BLaER1 (cell line): ENCODE measurements at regions not wholly inside any gene's neighbourhood (a gene's known extent, or its start where the extent isn't known, plus 50 kb on each side); places are given as distances from the start of the nearest gene placed in this dataset.

Experiments used
- H3K27ac ChIP-seq: shearing (Covaris generic); formaldehyde crosslinking; 2 replicates; pipeline ENCODE4 v1.8.1; 2022
- H3K27me3 ChIP-seq: shearing (Covaris generic); formaldehyde crosslinking; 2 replicates; pipeline ENCODE4 v1.8.1; 2022
- H3K36me3 ChIP-seq: shearing (Covaris generic); formaldehyde crosslinking; 2 replicates; pipeline ENCODE4 v1.8.1; 2022
- H3K4me1 ChIP-seq: shearing (Covaris generic); formaldehyde crosslinking; 2 replicates; pipeline ENCODE4 v1.8.1; 2022
- H3K4me2 ChIP-seq: shearing (Covaris generic); formaldehyde crosslinking; 2 replicates; pipeline ENCODE4 v1.8.1; 2022
- H3K4me3 ChIP-seq: shearing (Covaris generic); formaldehyde crosslinking; 2 replicates; pipeline ENCODE4 v1.8.1; 2022
- H3K9ac ChIP-seq: shearing (Covaris generic); formaldehyde crosslinking; 2 replicates; pipeline ENCODE4 v1.8.1; 2022
- H3K9me3 ChIP-seq: shearing (Covaris generic); formaldehyde crosslinking; 2 replicates; pipeline ENCODE4 v1.8.1; 2022
- H4K20me1 ChIP-seq: shearing (Covaris generic); formaldehyde crosslinking; 2 replicates; pipeline ENCODE4 v1.8.1; 2022
- Cebpa-rat ChIP-seq: shearing (Covaris generic); IDR thresholded peaks from 2 replicates; pipeline ENCODE4 v1.8.1; 2022

GRCh38 chr11:36933481-36933880 is 335.4 kb upstream of the RAG2 start:
- H3K4me1 ChIP-seq, result no peaks in the 10 kb centered on the region
- H3K27me3 ChIP-seq, result no peaks in the 10 kb centered on the region
- TF ChIP-seq Cebpa-rat, result no peak
- H3K9ac ChIP-seq, result no peak overlapping the region
- no peak overlapping the region for H3K4me3 ChIP-seq
- H3K9me3 ChIP-seq, result no peaks in the 10 kb centered on the region
- no peaks in the 10 kb centered on the region for H4K20me1 ChIP-seq
- H3K27ac ChIP-seq, result no peak overlapping the region
- no peaks in the 10 kb centered on the region for H3K36me3 ChIP-seq
- H3K4me2 ChIP-seq, result no peak overlapping the region

GRCh38 chr11:36931139-36931538 is 333.1 kb upstream of the RAG2 start:
- H3K9me3 ChIP-seq, result 0 out of 2 replicates have a peak, but pooled peaks cover 7% of the 10 kb centered on the region
- H3K4me3 ChIP-seq, result no peak overlapping the region
- no peak overlapping the region for H3K27ac ChIP-seq
- no peak overlapping the region for H3K9ac ChIP-seq
- no peak overlapping the region for H3K4me2 ChIP-seq
- H4K20me1 ChIP-seq, result no peaks in the 10 kb centered on the region
- H3K4me1 ChIP-seq, result no peaks in the 10 kb centered on the region
- no peaks in the 10 kb centered on the region for H3K36me3 ChIP-seq
- H3K27me3 ChIP-seq, result no peaks in the 10 kb centered on the region
- TF ChIP-seq Cebpa-rat, result no peak

GRCh38 chr11:36930256-36930655 is 332.2 kb upstream of the RAG2 start:
- Histone ChIP-seq H3K27ac (no peak overlapping the region), H3K9me3 (0 out of 2 replicates have a peak, but pooled peaks cover 7% of the 10 kb centered on the region), H3K4me1 (no peaks in the 10 kb centered on the region), H3K4me2 (no peak overlapping the region), H3K4me3 (no peak overlapping the region), H3K36me3 (no peaks in the 10 kb centered on the region), H4K20me1 (no peaks in the 10 kb centered on the region), H3K9ac (no peak overlapping the region), H3K27me3 (no peaks in the 10 kb centered on the region)
- TF ChIP-seq Cebpa-rat, result no peak

DNA sequence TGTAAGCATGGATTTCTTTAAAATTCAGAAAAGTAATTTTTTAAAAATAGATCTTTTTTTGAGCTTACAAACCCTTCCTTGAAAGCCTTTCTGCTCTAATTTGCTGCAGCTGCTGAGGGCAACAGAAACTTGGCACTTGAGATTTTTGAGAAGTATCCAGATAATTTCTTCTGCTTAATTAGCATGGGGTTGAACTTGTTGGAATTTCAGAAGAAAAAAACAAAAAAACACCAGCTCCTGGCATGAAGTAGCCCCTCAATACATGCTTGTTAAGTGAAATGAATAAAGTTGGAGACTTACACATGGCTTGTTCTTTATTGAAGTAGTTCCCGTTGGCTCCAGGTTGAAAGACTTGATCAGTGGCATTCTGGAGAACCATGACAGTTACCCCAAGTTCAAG is 331.4 kb upstream of the RAG2 start:
- Histone ChIP-seq H3K9me3 (0 out of 2 replicates have a peak, but pooled peaks cover 7% of the 10 kb centered on the region), H3K9ac (no peak overlapping the region), H4K20me1 (no peaks in the 10 kb centered on the region), H3K27ac (no peak overlapping the region), H3K4me1 (no peaks in the 10 kb centered on the region), H3K4me3 (no peak overlapping the region), H3K36me3 (no peaks in the 10 kb centered on the region), H3K27me3 (no peaks in the 10 kb centered on the region), H3K4me2 (no peak overlapping the region)
- no peak for TF ChIP-seq Cebpa-rat

DNA sequence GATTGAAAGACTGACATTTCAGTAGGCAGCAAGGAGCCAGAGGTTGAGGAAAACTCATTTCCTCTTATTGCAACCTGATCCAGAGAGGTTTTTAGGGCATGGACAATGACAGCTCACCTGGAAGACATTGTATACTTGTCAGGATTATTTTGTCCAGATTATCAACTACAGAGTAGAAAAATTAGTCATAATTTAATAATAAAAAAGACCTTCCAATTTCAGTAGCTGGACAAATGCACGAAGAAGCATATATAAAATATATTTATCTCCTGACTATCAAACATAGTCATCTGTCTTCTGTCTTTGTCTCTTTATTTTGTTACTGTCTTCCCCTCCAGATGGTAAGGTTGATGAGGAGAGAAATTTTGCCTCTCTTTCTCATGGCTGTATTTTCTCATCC is 330.6 kb upstream of the RAG2 start:
- TF ChIP-seq Cebpa-rat, result no peak
- Histone ChIP-seq H3K9ac (no peak overlapping the region), H3K36me3 (no peaks in the 10 kb centered on the region), H3K4me3 (no peak overlapping the region), H4K20me1 (no peaks in the 10 kb centered on the region), H3K9me3 (0 out of 2 replicates have a peak, but pooled peaks cover 7% of the 10 kb centered on the region), H3K27ac (no peak overlapping the region), H3K4me2 (no peak overlapping the region), H3K4me1 (no peaks in the 10 kb centered on the region), H3K27me3 (no peaks in the 10 kb centered on the region)

- H3K27ac ChIP-seq, result no peak overlapping the region
- no peak for TF ChIP-seq Cebpa-rat
- no peaks in the 10 kb centered on the region for H3K4me1 ChIP-seq
- H3K36me3 ChIP-seq, result no peaks in the 10 kb centered on the region
- no peaks in the 10 kb centered on the region for H3K9me3 ChIP-seq
- no peak overlapping the region for H3K4me3 ChIP-seq
- H3K27me3 ChIP-seq, result no peaks in the 10 kb centered on the region
- no peak overlapping the region for H3K9ac ChIP-seq
- H3K4me2 ChIP-seq, result no peak overlapping the region
- no peaks in the 10 kb centered on the region for H4K20me1 ChIP-seq
Observed at GRCh38 chr11:36899800-36900199, 301.8 kb upstream of the RAG2 start.

DNA sequence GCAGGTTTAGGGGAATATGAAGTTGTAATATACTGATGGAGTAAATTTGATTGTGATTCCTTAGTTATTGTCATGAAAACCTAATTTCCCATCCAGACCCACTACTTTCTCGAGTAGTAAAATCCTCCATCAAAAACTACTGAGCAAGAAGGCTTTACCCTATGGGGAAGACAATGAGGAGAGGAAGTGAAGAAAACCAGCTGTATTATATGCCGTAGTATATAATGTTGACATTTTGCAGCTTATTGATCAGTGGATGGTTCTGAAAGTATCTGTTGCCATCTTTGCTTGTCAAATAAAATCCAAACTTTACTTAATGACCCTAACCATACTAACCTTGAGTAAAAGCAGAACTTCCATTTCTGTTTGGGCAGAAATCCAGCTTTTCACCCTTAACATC is 292.8 kb upstream of the RAG2 start:
- Histone ChIP-seq H3K27me3 (no peaks in the 10 kb centered on the region), H3K9me3 (no peaks in the 10 kb centered on the region), H3K36me3 (no peaks in the 10 kb centered on the region), H4K20me1 (no peaks in the 10 kb centered on the region), H3K4me2 (no peak overlapping the region), H3K4me1 (no peaks in the 10 kb centered on the region), H3K9ac (no peak overlapping the region), H3K27ac (no peak overlapping the region), H3K4me3 (no peak overlapping the region)
- TF ChIP-seq Cebpa-rat, result no peak

DNA sequence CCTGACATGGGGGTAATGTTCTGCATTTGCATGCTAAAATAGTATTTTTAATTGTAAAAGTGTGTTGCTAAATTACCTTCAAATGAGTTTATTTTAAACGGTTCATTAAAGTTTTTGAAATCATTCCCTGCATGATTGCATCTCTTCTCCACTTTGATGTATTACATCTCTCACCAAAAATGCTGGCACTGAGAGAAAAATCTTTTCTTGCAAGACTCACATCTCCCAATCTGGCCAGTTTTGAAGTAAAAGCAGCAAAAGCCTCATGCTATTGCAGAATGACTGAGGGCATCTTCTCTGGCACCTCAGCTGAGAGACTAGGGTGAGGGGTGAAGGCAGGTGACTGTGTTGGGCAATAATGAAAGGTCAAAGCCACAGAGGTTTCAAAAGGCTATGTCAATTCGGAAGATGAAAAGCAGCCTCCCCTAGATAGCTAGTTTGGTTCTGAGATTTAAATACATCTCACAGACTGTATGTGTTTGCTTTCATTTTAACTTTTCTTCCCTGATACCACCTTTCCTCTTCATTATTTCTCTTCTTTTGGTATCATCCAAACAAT is 292.2 kb upstream of the RAG2 start:
- Histone ChIP-seq H3K9ac (no peak overlapping the region), H3K9me3 (no peaks in the 10 kb centered on the region), H3K36me3 (no peaks in the 10 kb centered on the region), H3K27ac (no peak overlapping the region), H3K4me2 (no peak overlapping the region), H3K4me3 (no peak overlapping the region), H3K27me3 (no peaks in the 10 kb centered on the region), H3K4me1 (no peaks in the 10 kb centered on the region), H4K20me1 (no peaks in the 10 kb centered on the region)
- no peak for TF ChIP-seq Cebpa-rat

DNA sequence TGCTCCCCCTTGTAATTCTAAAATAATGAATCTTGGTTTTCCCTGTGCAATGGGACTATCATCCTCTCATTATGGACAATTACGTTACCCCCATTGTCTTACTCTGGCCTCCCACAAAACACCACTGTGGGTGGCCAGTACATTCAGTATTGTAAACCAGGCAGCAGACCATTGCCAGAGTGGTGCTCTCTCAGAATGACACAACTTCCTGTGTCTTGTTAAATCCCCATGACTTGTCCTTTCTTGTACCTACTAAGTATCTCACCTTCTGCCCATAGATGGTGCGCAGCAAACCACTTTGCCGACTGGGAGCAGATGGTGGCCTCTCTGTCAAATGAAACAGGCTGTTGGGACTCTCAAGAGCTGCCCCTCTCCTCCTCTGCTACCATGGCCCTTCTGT is 287.1 kb upstream of the RAG2 start:
- no peak overlapping the region for H3K4me2 ChIP-seq
- no peak overlapping the region for H3K27ac ChIP-seq
- no peak overlapping the region for H3K4me3 ChIP-seq
- H3K36me3 ChIP-seq, result no peaks in the 10 kb centered on the region
- no peak for TF ChIP-seq Cebpa-rat
- H3K27me3 ChIP-seq, result no peaks in the 10 kb centered on the region
- no peaks in the 10 kb centered on the region for H4K20me1 ChIP-seq
- H3K9ac ChIP-seq, result no peak overlapping the region
- H3K4me1 ChIP-seq, result no peaks in the 10 kb centered on the region
- no peaks in the 10 kb centered on the region for H3K9me3 ChIP-seq

DNA sequence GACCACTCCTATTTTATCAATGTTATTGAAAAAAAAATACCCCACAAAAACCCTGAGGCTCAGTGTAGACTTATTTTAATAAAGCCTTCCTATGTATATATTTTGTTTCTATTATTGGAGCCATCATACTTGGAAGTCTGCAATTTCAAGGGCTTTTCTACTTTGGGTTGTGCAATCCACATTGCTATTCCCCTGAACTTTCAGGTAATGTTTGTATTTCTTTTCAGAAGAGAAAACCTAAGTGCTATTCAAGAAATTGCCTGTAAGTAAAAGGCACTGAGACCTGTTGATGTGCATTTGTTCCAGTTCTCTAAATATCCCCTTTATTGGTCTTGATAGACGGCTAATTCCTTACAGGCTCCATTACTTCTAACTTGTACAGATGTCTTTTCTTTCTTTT is 280.7 kb upstream of the RAG2 start:
- Histone ChIP-seq H3K9me3 (no peaks in the 10 kb centered on the region), H3K4me2 (no peak overlapping the region), H3K36me3 (no peaks in the 10 kb centered on the region), H3K9ac (no peak overlapping the region), H4K20me1 (no peaks in the 10 kb centered on the region), H3K27ac (no peak overlapping the region), H3K27me3 (no peaks in the 10 kb centered on the region), H3K4me3 (no peak overlapping the region), H3K4me1 (no peaks in the 10 kb centered on the region)
- no peak for TF ChIP-seq Cebpa-rat

- H3K9me3 ChIP-seq, result no peaks in the 10 kb centered on the region
- H3K27me3 ChIP-seq, result no peaks in the 10 kb centered on the region
- no peak overlapping the region for H3K27ac ChIP-seq
- TF ChIP-seq Cebpa-rat, result no peak
- H4K20me1 ChIP-seq, result no peaks in the 10 kb centered on the region
- no peak overlapping the region for H3K9ac ChIP-seq
- H3K4me1 ChIP-seq, result no peaks in the 10 kb centered on the region
- no peak overlapping the region for H3K4me2 ChIP-seq
- H3K36me3 ChIP-seq, result no peaks in the 10 kb centered on the region
- no peak overlapping the region for H3K4me3 ChIP-seq
Observed at GRCh38 chr11:36877149-36877548, 279.1 kb upstream of the RAG2 start.
